ENCODE measurements at regions not wholly inside any gene's neighbourhood (a gene's known extent, or its start where the extent isn't known, plus 50 kb on each side); places are given as distances from the start of the nearest gene placed in this dataset.

- intact Hi-C loops (cut with DNase I) = no loop called here
Observed at GRCh38 chr4:79502081-79502480, 94.1 kb upstream of the GK2 start.

GRCh38 chr4:79498282-79498681 is 90.3 kb upstream of the GK2 start:
- H3K4me1 ChIP-seq = no peaks in the 10 kb centered on the region
- whole genome bisulfite sequencing, 2 donors = 18 to 27% methylated on average over 1 of the region's 1 CpG
- intact Hi-C loops (cut with DNase I) = no loop called here
- no peak for TF ChIP-seq POLR2A (IDR thresholded peaks at IDR 0.05)
- TF ChIP-seq, protein P1, sequence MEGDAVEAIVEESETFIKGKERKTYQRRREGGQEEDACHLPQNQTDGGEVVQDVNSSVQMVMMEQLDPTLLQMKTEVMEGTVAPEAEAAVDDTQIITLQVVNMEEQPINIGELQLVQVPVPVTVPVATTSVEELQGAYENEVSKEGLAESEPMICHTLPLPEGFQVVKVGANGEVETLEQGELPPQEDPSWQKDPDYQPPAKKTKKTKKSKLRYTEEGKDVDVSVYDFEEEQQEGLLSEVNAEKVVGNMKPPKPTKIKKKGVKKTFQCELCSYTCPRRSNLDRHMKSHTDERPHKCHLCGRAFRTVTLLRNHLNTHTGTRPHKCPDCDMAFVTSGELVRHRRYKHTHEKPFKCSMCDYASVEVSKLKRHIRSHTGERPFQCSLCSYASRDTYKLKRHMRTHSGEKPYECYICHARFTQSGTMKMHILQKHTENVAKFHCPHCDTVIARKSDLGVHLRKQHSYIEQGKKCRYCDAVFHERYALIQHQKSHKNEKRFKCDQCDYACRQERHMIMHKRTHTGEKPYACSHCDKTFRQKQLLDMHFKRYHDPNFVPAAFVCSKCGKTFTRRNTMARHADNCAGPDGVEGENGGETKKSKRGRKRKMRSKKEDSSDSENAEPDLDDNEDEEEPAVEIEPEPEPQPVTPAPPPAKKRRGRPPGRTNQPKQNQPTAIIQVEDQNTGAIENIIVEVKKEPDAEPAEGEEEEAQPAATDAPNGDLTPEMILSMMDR (IDR thresholded peaks at IDR 0.05) = no peak
- no peak overlapping the region for H3K27ac ChIP-seq
- H3K4me3 ChIP-seq (replicated peaks in 1 of 3) = no peak overlapping the region
- H3K9me3 ChIP-seq = no peaks in the 10 kb centered on the region
- no peak for DNase-seq
- no peaks in the 10 kb centered on the region for H3K27me3 ChIP-seq
- no peaks in the 10 kb centered on the region for H3K36me3 ChIP-seq

More at GRCh38 chr4:79502081-79502480, 94.1 kb upstream of the GK2 start:
- Histone ChIP-seq H3K4me1 (no peaks in the 10 kb centered on the region), H3K36me3 (no peaks in the 10 kb centered on the region), H3K4me3 (replicated peaks in 1 of 3) (no peak overlapping the region), H3K9me3 (no peaks in the 10 kb centered on the region), H3K27ac (no peak overlapping the region), H3K27me3 (no peaks in the 10 kb centered on the region)
- no peak for DNase-seq
- TF ChIP-seq, protein P1 (IDR thresholded peaks at IDR 0.05) = no peak
- TF ChIP-seq POLR2A (IDR thresholded peaks at IDR 0.05) = no peak

DNA sequence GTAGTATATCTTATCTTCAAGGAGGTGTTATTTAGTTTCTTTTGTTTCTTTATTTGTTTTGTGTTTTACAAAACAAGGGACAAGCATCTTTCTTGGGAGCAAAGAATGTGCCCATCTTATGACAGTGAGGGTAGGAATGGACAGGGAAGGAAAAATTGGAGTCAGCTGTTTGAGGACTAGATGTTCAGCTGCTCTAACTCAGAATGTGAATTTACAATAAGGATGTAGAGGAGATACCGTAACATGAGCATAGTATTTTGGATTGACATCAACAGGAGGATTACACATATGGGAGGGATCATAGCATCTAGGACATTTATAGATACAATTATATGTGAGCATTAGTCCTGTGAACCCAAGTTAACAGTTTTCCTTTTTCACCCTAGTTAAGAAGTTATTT is 89.0 kb upstream of the GK2 start:
- Histone ChIP-seq H3K4me1 (no peaks in the 10 kb centered on the region), H3K27ac (no peak overlapping the region), H3K4me3 (replicated peaks in 1 of 3) (no peak overlapping the region), H3K27me3 (no peaks in the 10 kb centered on the region), H3K9me3 (no peaks in the 10 kb centered on the region), H3K36me3 (no peaks in the 10 kb centered on the region)
- TF ChIP-seq, protein P1 (IDR thresholded peaks at IDR 0.05) = no peak
- no peak for TF ChIP-seq POLR2A (IDR thresholded peaks at IDR 0.05)
- no peak for DNase-seq
- 83% methylated on average over 1 of the region's 1 CpG for WGBS, 2 donors
- intact Hi-C loops (cut with DNase I) = no loop called here

DNA sequence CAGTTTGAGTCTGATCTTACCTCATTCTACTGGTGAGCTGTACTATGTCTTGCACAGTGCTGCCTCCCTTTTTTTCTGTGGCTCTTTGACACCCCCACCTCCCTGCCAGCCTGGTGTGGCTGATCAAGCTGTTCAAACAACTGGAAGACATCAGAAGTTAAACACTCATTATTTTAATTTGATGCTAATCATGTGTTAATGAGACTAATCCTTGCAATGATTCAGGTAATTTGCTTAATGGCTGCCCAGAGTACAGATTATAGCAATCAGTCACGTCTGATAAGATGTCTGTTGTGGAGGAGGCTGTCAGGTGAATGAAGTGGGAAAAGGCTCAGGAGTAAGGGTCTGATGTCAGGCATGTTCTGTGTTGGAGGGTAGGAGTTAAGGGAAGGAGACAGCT is 87.4 kb upstream of the GK2 start:
- 55 to 56% methylated on average over 1 of the region's 1 CpG for WGBS, 2 donors
- no peak overlapping the region for H3K4me3 ChIP-seq (replicated peaks in 1 of 3)
- intact Hi-C loops (cut with DNase I) = no loop called here

DNA sequence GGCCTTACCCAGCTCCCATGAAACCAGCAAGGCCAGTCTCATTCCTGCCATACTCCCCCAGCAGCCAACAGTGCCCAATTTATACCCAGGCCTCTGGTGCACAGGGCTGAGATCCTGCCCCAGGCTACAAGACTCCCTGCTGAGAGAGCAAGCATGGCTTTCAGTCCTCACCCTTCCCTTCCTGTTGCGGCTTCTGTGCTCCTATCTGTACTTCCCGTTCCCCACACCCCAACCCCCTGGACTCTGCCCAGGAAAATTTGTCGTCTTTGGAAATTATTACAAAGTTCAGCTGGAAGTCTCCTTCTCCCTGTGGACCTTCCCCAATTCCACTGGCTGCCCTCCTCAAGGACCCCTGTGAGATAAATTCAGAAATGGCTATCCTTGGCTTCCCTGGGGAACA is 84.1 kb upstream of the GK2 start:
- no peaks in the 10 kb centered on the region for H3K9me3 ChIP-seq
- H3K27me3 ChIP-seq = no peaks in the 10 kb centered on the region
- DNase-seq = no peak
- no peaks in the 10 kb centered on the region for H3K36me3 ChIP-seq
- H3K4me3 ChIP-seq (replicated peaks in 1 of 3) = no peak overlapping the region
- 66 to 76% methylated on average over 3 of the region's 3 CpGs for WGBS, 2 donors
- no peak overlapping the region for H3K27ac ChIP-seq
- TF ChIP-seq POLR2A (IDR thresholded peaks at IDR 0.05) = no peak
- TF ChIP-seq, protein P1 (IDR thresholded peaks at IDR 0.05) = no peak
- intact Hi-C loops (cut with DNase I) = no loop called here
- H3K4me1 ChIP-seq = no peaks in the 10 kb centered on the region

More for the DNA sequence above, 87.4 kb upstream of the GK2 start:
- Histone ChIP-seq H3K27me3 (no peaks in the 10 kb centered on the region), H3K4me1 (no peaks in the 10 kb centered on the region), H3K27ac (no peak overlapping the region), H3K36me3 (no peaks in the 10 kb centered on the region), H3K9me3 (no peaks in the 10 kb centered on the region)
- TF ChIP-seq, protein P1 (IDR thresholded peaks at IDR 0.05) = no peak
- TF ChIP-seq POLR2A (IDR thresholded peaks at IDR 0.05) = no peak
- DNase-seq = no peak

All from thyroid gland (tissue), 4 donors.